K562 (cell line): ENCODE measurements at regions not wholly inside any gene's neighbourhood (a gene's known extent, or its start where the extent isn't known, plus 50 kb on each side); places are given as distances from the start of the nearest gene placed in this dataset.
A peak's percentile ranks its signal among the peaks of the same experiment; 100 is the strongest.

Source experiments
- ATAC-seq: fragments of 200-7000 bp; cut with Tn5 transposase; 3 replicates; pipeline ENCODE4 v1.9.1; 2020; ENCODE audit warnings: moderate library complexity
- BruUV-seq: library from RNA; stranded (reverse); fragments of 400-500 nt; replicated peaks from 2 replicates; lab custom pipeline; 2021; lab: Mats Ljungman, UMichigan
- CTCF ChIA-PET: fragments of 300-600 bp; formaldehyde crosslinking; extraction: SDS; loops from one replicate; lab custom pipeline; 2021; ENCODE audit warnings: low intra/inter-chr PET ratio; lab: Yijun Ruan, JAX
- POLR2A ChIA-PET: fragments of 300-600, 350-650 bp; sonication (Branson Sonifier 250); formaldehyde crosslinking; extraction: SDS; loops from one replicate; lab custom pipeline; 2021; ENCODE audit warnings: antibody characterized with exemption, inconsistent platforms; lab: Yijun Ruan, JAX
- DNase-seq, 4 experiments: peaks; one replicate each; pipeline versions ENCODE4 v3.0.0 to v3.0.0-alpha.2; 2011 to 2018; ENCODE audit warnings: low spot score in 3 of 4, mixed read lengths in 3 of 4; ENCODE audit errors: extremely low read depth in 1 of 4
- FAIRE-seq: peaks from 2 replicates; lab custom pipeline; 2011; peaks lifted over from hg19 to GRCh38; lab: Jason Lieb, UNC
- H2AFZ ChIP-seq: 2 replicates; pipeline ENCODE4 v1.6.0; 2011; ENCODE audit warnings: low read depth, low read length, control low read depth, inconsistent platforms
- H3K27ac ChIP-seq: fragments of 200-600 bp; 3 replicates; pipeline ENCODE4 v1.8.0; 2011; ENCODE audit warnings: low read depth, mild to moderate bottlenecking, control low read depth, inconsistent platforms, low read length, moderate library complexity, mixed read lengths; ENCODE audit errors: extremely low read depth
- H3K27me3 ChIP-seq, 2 experiments: fragments of 300-600 bp in 1 of 2; 2 replicates in 1 of 2; 3 replicates in 1 of 2; pipeline versions ENCODE4 v1.6.0 to v1.8.0; 2011; ENCODE audit warnings: inconsistent platforms in 2 of 2, low read length in 2 of 2, mild to moderate bottlenecking in 1 of 2, mixed read lengths in 1 of 2, moderate library complexity in 1 of 2; ENCODE audit not compliant: control insufficient read depth in 2 of 2, insufficient read depth in 2 of 2
- H3K36me3 ChIP-seq: fragments of 300-600 bp; 3 replicates; pipeline ENCODE4 v1.8.0; 2011; ENCODE audit warnings: mild to moderate bottlenecking, low read length, inconsistent platforms; ENCODE audit not compliant: control insufficient read depth, insufficient read depth
- H3K4me1 ChIP-seq, 2 experiments: fragments of 200-600 bp in 1 of 2; replicated peaks in 1 of 2; 2 replicates in 1 of 2; 3 replicates in 1 of 2; pipeline versions ENCODE4 v1.5.1 to v1.8.0; 2011; ENCODE audit warnings: inconsistent platforms in 2 of 2, low read length in 2 of 2, mild to moderate bottlenecking in 1 of 2, mixed read lengths in 1 of 2, moderate library complexity in 1 of 2; ENCODE audit not compliant: control insufficient read depth in 2 of 2, insufficient read depth in 2 of 2
- H3K4me2 ChIP-seq: 2 replicates; pipeline ENCODE4 v1.6.1; 2011; ENCODE audit warnings: low read length, control low read depth, inconsistent platforms, mixed read lengths; ENCODE audit not compliant: insufficient read depth
- H3K4me3 ChIP-seq: fragments of 200-600 bp; sonication (generic), shearing (Covaris generic); 2 replicates; pipeline ENCODE4 v1.5.1; 2016; ENCODE audit warnings: control low read depth, inconsistent platforms
- H3K79me2 ChIP-seq: fragments of 200-600 bp; 3 replicates; pipeline ENCODE4 v1.8.0; 2011; ENCODE audit warnings: low read length, inconsistent platforms; ENCODE audit not compliant: control insufficient read depth, insufficient read depth
- H3K9ac ChIP-seq, 2 experiments: 2 replicates each; pipeline versions ENCODE4 v1.6.0 to v1.6.1; 2011; ENCODE audit warnings: low read depth in 2 of 2, low read length in 2 of 2, control low read depth in 1 of 2, inconsistent platforms in 1 of 2, mild to moderate bottlenecking in 1 of 2, mixed read lengths in 1 of 2; ENCODE audit not compliant: insufficient read depth in 1 of 2
- H3K9me1 ChIP-seq: one replicate; pipeline ENCODE4 v1.6.0; 2011; ENCODE audit warnings: inconsistent platforms, mild to moderate bottlenecking, low read length, moderate library complexity; ENCODE audit not compliant: control insufficient read depth, insufficient read depth
- H3K9me3 ChIP-seq: replicated peaks from 2 replicates; pipeline ENCODE4 v1.5.1; 2011; ENCODE audit warnings: low read depth, low read length, inconsistent platforms; ENCODE audit not compliant: control insufficient read depth, insufficient read depth
- H4K20me1 ChIP-seq: replicated peaks from 2 replicates; pipeline ENCODE4 v1.6.1; 2011; ENCODE audit warnings: low read length, inconsistent platforms, mixed read lengths; ENCODE audit not compliant: control insufficient read depth, insufficient read depth
- KLF10 ChIP-seq: fragments of 250-450 bp; sonication (Bioruptor Pico); IDR thresholded peaks from 2 replicates; pipeline ENCODE4 v1.6.1; 2021; ENCODE audit warnings: matching md5 sums
- TCF7L2 ChIP-seq: fragments of 150-350 bp; IDR thresholded peaks from 2 replicates; pipeline ENCODE4 v1.6.1; 2016; ENCODE audit warnings: low read depth, mild to moderate bottlenecking, low read length, moderate library complexity
- WGBS: fragments of 100-300 bp; shearing (Covaris generic); methylation state at CpG from one replicate; pipeline ENCODE4 v1.1.6; 2016; ENCODE audit warnings: low coverage, mixed read lengths; ENCODE audit not compliant: insufficient coverage; ENCODE audit errors: missing lambda C conversion rate; 5-methylcytosine and 5-hydroxymethylcytosine counted together
- in situ Hi-C: fragments of 300-500 bp; cut with MboI; formaldehyde crosslinking; loops from 4 replicates; pipeline ENCODE4 v1.15.0; 2018; ENCODE audit warnings: inconsistent platforms, mixed read lengths
- intact Hi-C: fragments of 100-400 bp; cut with micrococcal nuclease; formaldehyde crosslinking; loops from 2 replicates; pipeline ENCODE4 v1.14.2; 2022
- TF ChIP-seq, protein P1 (sequence below): fragments of 450-650 bp; IDR thresholded peaks from 2 replicates; pipeline ENCODE4 v1.6.1; 2016; ENCODE audit warnings: mild to moderate bottlenecking, moderate library complexity
- TF ChIP-seq, protein P2 (sequence below): fragments of 200-800 bp; sonication (Bioruptor generic); IDR thresholded peaks from 2 replicates; pipeline ENCODE4 v1.6.1; 2017; ENCODE audit warnings: missing genetic modification characterization, missing compliant biosample characterization
- TF ChIP-seq, protein P3 (sequence below): fragments of 250-450 bp; sonication (Bioruptor Pico); IDR thresholded peaks from 2 replicates; pipeline ENCODE4 v1.9.0; 2021; ENCODE audit warnings: mild to moderate bottlenecking

DNA sequence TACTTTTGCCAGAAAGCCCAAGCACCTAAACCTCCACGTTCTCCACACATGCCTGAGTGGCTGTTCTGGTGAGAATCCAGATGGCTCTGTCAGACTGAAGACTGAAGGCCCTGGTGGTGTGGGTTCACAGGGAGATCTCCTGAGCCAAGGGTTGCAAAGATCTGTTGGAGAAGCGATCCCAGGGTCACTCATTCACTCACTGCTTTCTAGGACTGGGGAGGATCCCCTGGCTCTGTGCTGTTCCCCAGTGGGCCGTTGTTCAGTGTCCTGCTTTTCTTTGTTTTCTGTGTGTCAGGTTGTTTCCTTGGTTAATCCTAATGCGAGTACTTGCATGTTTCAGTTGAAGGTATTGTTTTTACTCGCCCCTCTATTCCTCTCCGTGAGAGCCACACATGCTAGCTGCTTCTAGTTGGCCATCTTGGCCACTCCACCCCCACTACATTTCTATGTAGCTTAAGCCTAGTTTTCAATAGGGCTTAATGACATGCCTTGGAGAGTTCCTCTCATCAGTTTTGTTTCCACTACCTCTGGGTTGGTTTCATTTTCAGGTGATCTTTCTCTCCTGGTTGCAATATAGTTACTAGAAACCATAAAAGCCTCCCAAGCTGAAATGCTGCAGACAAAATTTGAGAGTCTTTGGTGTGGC is 144.5 kb upstream of the SLC38A2 start:
- CTCF ChIA-PET: no interaction called here
- Histone ChIP-seq H3K79me2 (no peaks in the 10 kb centered on the region), H3K4me1 (peaks cover 7 to 12% of the 10 kb centered on the region in 2 experiments), H3K4me2 (no peak overlapping the region), H4K20me1 (no peaks in the 10 kb centered on the region), H3K9me1 (no peaks in the 10 kb centered on the region), H3K4me3 (no peak overlapping the region), H3K27ac (no peak overlapping the region), H3K27me3 (no peaks in the 10 kb centered on the region), H2AFZ (peak overlapping the region; percentile 57; the same call in 1 of the 2 replicates), H3K36me3 (no peaks in the 10 kb centered on the region), H3K9me3 (no peaks in the 10 kb centered on the region), H3K9ac (peak overlapping the region in 1 of 2 experiments; percentile 0; a peak in 1 of 4 replicates)
- intact Hi-C loops: no loop called here
- TF ChIP-seq TCF7L2 (no peak), KLF10 (no peak)
- TF ChIP-seq, protein P1, sequence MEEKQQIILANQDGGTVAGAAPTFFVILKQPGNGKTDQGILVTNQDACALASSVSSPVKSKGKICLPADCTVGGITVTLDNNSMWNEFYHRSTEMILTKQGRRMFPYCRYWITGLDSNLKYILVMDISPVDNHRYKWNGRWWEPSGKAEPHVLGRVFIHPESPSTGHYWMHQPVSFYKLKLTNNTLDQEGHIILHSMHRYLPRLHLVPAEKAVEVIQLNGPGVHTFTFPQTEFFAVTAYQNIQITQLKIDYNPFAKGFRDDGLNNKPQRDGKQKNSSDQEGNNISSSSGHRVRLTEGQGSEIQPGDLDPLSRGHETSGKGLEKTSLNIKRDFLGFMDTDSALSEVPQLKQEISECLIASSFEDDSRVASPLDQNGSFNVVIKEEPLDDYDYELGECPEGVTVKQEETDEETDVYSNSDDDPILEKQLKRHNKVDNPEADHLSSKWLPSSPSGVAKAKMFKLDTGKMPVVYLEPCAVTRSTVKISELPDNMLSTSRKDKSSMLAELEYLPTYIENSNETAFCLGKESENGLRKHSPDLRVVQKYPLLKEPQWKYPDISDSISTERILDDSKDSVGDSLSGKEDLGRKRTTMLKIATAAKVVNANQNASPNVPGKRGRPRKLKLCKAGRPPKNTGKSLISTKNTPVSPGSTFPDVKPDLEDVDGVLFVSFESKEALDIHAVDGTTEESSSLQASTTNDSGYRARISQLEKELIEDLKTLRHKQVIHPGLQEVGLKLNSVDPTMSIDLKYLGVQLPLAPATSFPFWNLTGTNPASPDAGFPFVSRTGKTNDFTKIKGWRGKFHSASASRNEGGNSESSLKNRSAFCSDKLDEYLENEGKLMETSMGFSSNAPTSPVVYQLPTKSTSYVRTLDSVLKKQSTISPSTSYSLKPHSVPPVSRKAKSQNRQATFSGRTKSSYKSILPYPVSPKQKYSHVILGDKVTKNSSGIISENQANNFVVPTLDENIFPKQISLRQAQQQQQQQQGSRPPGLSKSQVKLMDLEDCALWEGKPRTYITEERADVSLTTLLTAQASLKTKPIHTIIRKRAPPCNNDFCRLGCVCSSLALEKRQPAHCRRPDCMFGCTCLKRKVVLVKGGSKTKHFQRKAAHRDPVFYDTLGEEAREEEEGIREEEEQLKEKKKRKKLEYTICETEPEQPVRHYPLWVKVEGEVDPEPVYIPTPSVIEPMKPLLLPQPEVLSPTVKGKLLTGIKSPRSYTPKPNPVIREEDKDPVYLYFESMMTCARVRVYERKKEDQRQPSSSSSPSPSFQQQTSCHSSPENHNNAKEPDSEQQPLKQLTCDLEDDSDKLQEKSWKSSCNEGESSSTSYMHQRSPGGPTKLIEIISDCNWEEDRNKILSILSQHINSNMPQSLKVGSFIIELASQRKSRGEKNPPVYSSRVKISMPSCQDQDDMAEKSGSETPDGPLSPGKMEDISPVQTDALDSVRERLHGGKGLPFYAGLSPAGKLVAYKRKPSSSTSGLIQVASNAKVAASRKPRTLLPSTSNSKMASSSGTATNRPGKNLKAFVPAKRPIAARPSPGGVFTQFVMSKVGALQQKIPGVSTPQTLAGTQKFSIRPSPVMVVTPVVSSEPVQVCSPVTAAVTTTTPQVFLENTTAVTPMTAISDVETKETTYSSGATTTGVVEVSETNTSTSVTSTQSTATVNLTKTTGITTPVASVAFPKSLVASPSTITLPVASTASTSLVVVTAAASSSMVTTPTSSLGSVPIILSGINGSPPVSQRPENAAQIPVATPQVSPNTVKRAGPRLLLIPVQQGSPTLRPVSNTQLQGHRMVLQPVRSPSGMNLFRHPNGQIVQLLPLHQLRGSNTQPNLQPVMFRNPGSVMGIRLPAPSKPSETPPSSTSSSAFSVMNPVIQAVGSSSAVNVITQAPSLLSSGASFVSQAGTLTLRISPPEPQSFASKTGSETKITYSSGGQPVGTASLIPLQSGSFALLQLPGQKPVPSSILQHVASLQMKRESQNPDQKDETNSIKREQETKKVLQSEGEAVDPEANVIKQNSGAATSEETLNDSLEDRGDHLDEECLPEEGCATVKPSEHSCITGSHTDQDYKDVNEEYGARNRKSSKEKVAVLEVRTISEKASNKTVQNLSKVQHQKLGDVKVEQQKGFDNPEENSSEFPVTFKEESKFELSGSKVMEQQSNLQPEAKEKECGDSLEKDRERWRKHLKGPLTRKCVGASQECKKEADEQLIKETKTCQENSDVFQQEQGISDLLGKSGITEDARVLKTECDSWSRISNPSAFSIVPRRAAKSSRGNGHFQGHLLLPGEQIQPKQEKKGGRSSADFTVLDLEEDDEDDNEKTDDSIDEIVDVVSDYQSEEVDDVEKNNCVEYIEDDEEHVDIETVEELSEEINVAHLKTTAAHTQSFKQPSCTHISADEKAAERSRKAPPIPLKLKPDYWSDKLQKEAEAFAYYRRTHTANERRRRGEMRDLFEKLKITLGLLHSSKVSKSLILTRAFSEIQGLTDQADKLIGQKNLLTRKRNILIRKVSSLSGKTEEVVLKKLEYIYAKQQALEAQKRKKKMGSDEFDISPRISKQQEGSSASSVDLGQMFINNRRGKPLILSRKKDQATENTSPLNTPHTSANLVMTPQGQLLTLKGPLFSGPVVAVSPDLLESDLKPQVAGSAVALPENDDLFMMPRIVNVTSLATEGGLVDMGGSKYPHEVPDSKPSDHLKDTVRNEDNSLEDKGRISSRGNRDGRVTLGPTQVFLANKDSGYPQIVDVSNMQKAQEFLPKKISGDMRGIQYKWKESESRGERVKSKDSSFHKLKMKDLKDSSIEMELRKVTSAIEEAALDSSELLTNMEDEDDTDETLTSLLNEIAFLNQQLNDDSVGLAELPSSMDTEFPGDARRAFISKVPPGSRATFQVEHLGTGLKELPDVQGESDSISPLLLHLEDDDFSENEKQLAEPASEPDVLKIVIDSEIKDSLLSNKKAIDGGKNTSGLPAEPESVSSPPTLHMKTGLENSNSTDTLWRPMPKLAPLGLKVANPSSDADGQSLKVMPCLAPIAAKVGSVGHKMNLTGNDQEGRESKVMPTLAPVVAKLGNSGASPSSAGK: peak; percentile 43; the same call in 1 of the 2 replicates
- TF ChIP-seq, protein P2, sequence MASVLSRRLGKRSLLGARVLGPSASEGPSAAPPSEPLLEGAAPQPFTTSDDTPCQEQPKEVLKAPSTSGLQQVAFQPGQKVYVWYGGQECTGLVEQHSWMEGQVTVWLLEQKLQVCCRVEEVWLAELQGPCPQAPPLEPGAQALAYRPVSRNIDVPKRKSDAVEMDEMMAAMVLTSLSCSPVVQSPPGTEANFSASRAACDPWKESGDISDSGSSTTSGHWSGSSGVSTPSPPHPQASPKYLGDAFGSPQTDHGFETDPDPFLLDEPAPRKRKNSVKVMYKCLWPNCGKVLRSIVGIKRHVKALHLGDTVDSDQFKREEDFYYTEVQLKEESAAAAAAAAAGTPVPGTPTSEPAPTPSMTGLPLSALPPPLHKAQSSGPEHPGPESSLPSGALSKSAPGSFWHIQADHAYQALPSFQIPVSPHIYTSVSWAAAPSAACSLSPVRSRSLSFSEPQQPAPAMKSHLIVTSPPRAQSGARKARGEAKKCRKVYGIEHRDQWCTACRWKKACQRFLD (CRISPR knock-in tag): 0 out of 2 replicates have a peak, but pooled peaks have one; percentile 36
- TF ChIP-seq, protein P3, sequence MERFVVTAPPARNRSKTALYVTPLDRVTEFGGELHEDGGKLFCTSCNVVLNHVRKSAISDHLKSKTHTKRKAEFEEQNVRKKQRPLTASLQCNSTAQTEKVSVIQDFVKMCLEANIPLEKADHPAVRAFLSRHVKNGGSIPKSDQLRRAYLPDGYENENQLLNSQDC (CRISPR knock-in tag): no peak
- FAIRE-seq (peak; percentile 23), ATAC-seq (peak; percentile 56), DNase-seq (no peak)
- BruUV-seq: no TSS peak
- 45% methylated on average over 6 of the region's 6 CpGs for WGBS
- in situ Hi-C loops: no loop called here
- POLR2A ChIA-PET: interaction anchor here (0.9 to 1.4 kb wide), 4 partner anchors 9 to 34 kb away, joined by 3 to 5 read pairs (median 4); no protein-coding TSS in a partner anchor
